Natural killer cell (primary cell): ENCODE measurements at regions not wholly inside any gene's neighbourhood (a gene's known extent, or its start where the extent isn't known, plus 50 kb on each side); places are given as distances from the start of the nearest gene placed in this dataset.

Source experiments
- ATAC-seq, 3 donors: fragments of 150-1000 bp in 2 of 3; fragments of 200-7000 bp in 1 of 3; cut with Tn5 transposase; 1 replicate in 1 of 3; 2 replicates in 2 of 3; pipeline ENCODE4 v1.10.0; 2021; ENCODE audit warnings: mild to moderate bottlenecking in 2 of 3, moderate library complexity in 2 of 3
- DNase-seq, 2 donors: peaks; one replicate each; pipeline versions ENCODE4 v3.0.0 to v3.0.0-alpha.2; 2013 to 2021; ENCODE audit warnings: mixed read lengths in 1 of 2
- H3K27ac ChIP-seq: one replicate; pipeline ENCODE4 v1.5.1; 2013; ENCODE audit warnings: mild to moderate bottlenecking, low read length
- H3K27me3 ChIP-seq: one replicate; pipeline ENCODE4 v1.6.1; 2013; ENCODE audit warnings: low read length; ENCODE audit not compliant: control insufficient read depth, insufficient read depth
- H3K36me3 ChIP-seq: one replicate; pipeline ENCODE4 v1.6.1; 2013; ENCODE audit warnings: low read length; ENCODE audit not compliant: control insufficient read depth, insufficient read depth
- H3K4me1 ChIP-seq: one replicate; pipeline ENCODE4 v1.6.1; 2013; ENCODE audit warnings: low read length; ENCODE audit not compliant: control insufficient read depth, insufficient read depth
- H3K4me3 ChIP-seq: one replicate; pipeline ENCODE4 v1.5.1; 2013; ENCODE audit warnings: low read length
- H3K9me3 ChIP-seq: one replicate; pipeline ENCODE4 v1.6.1; 2013; ENCODE audit warnings: low read length; ENCODE audit not compliant: control insufficient read depth, insufficient read depth
- H3K27ac Mint-ChIP-seq, 2 donors: one replicate each; pipeline ENCODE4 v1.8.0; 2022; ENCODE audit warnings: mild to moderate bottlenecking in 2 of 2, mixed read lengths in 2 of 2, moderate library complexity in 1 of 2
- H3K27me3 Mint-ChIP-seq, 2 donors: one replicate each; pipeline ENCODE4 v1.8.0; 2022; ENCODE audit warnings: low read depth in 2 of 2, mixed read lengths in 2 of 2
- H3K36me3 Mint-ChIP-seq: one replicate; pipeline ENCODE4 v1.8.0; 2022; ENCODE audit warnings: mixed read lengths
- H3K4me1 Mint-ChIP-seq, 2 donors: one replicate each; pipeline ENCODE4 v1.8.0; 2022; ENCODE audit warnings: mixed read lengths in 2 of 2
- H3K4me3 Mint-ChIP-seq: one replicate; pipeline ENCODE4 v1.8.0; 2022; ENCODE audit warnings: mild to moderate bottlenecking, moderate library complexity, mixed read lengths
- H3K9me3 Mint-ChIP-seq, 2 donors: one replicate each; pipeline ENCODE4 v1.8.0; 2022; ENCODE audit warnings: mixed read lengths in 2 of 2
- WGBS: methylation state at CpG from one replicate; pipeline ENCODE4 v1.1.7; 2013; ENCODE audit warnings: missing lambda C conversion rate; ENCODE audit not compliant: insufficient coverage; 5-methylcytosine and 5-hydroxymethylcytosine counted together
- intact Hi-C: fragments of 100-400 bp; cut with micrococcal nuclease; formaldehyde crosslinking; loops from one replicate; pipeline ENCODE4 v1.14.2; 2022
- TF ChIP-seq, protein P1 (sequence below): fragments of 200-600 bp; IDR thresholded peaks from one replicate; pipeline ENCODE4 v1.8.0; 2022; ENCODE audit warnings: antibody characterized with exemption

DNA sequence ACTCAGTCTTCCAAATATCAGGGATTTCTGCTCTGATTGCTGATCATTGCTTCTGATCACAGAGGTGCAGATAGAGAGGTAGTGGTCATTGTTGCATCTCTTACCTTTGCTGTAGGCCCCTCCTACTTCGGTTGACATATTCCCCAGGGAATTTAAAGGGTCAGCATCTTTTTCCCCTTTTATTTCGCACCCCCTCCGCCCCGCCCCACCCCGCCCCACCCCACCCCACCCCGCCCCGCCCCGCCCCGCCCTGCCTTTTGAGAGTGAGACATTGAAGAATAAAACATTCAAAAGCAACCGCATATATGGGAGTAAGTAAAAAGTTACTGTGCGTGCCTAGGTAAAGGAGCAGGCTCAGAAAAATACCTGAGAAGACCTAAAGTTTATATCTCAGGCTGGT is 463.9 kb downstream of the BTG1 start:
- no peak overlapping the region for H3K27ac Mint-ChIP-seq
- peaks cover 0 to 3% of the 10 kb centered on the region in 2 donors for H3K27me3 Mint-ChIP-seq
- Histone ChIP-seq H3K27ac (no peak overlapping the region), H3K9me3 (no peaks in the 10 kb centered on the region), H3K4me1 (no peaks in the 10 kb centered on the region), H3K36me3 (no peaks in the 10 kb centered on the region), H3K4me3 (no peak overlapping the region), H3K27me3 (no peaks in the 10 kb centered on the region)
- peaks cover 0 to 11% of the 10 kb centered on the region in 2 donors for H3K4me1 Mint-ChIP-seq
- intact Hi-C loops, result no loop called here
- ATAC-seq (no peak), DNase-seq (no peak)
- H3K4me3 Mint-ChIP-seq, result no peak overlapping the region
- no peaks in the 10 kb centered on the region for H3K9me3 Mint-ChIP-seq
- no peaks in the 10 kb centered on the region for H3K36me3 Mint-ChIP-seq
- WGBS, result no CpG with 5 or more reads among the region's 11 CpGs
- TF ChIP-seq, protein P1, sequence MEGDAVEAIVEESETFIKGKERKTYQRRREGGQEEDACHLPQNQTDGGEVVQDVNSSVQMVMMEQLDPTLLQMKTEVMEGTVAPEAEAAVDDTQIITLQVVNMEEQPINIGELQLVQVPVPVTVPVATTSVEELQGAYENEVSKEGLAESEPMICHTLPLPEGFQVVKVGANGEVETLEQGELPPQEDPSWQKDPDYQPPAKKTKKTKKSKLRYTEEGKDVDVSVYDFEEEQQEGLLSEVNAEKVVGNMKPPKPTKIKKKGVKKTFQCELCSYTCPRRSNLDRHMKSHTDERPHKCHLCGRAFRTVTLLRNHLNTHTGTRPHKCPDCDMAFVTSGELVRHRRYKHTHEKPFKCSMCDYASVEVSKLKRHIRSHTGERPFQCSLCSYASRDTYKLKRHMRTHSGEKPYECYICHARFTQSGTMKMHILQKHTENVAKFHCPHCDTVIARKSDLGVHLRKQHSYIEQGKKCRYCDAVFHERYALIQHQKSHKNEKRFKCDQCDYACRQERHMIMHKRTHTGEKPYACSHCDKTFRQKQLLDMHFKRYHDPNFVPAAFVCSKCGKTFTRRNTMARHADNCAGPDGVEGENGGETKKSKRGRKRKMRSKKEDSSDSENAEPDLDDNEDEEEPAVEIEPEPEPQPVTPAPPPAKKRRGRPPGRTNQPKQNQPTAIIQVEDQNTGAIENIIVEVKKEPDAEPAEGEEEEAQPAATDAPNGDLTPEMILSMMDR, result no peak

DNA sequence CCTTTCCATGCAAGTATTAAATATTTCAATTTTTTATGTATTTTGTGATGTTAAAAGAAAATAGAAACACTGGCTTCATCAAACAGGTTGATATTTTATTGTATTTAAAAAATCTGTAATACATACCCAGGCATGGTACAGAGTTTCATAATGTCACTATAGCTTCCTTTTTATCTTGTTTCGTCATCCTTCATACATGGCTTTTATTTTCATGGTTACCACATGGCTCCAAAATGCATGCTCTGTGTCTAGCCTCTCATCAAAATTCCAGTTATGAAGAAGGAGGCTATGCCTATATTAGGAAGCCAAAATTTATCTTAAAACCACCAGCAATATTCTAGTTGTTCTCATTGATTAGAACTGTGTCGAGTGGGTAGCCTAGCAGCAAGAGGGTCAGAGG is 464.8 kb downstream of the BTG1 start:
- Mint-ChIP-seq H3K27me3 (peaks cover 3 to 5% of the 10 kb centered on the region in 2 donors), H3K4me3 (no peak overlapping the region), H3K36me3 (no peaks in the 10 kb centered on the region), H3K9me3 (no peaks in the 10 kb centered on the region), H3K27ac (no peak overlapping the region), H3K4me1 (peaks cover 0 to 3% of the 10 kb centered on the region in 2 donors)
- DNase-seq, result no peak
- H3K27me3 ChIP-seq, result no peaks in the 10 kb centered on the region
- H3K27ac ChIP-seq, result no peak overlapping the region
- TF ChIP-seq, protein P1, result no peak
- WGBS, result 83% methylated on average over 1 of the region's 2 CpGs
- intact Hi-C loops, result no loop called here
- H3K36me3 ChIP-seq, result no peaks in the 10 kb centered on the region
- ATAC-seq, result no peak
- no peaks in the 10 kb centered on the region for H3K9me3 ChIP-seq
- H3K4me1 ChIP-seq, result no peaks in the 10 kb centered on the region
- H3K4me3 ChIP-seq, result no peak overlapping the region

DNA sequence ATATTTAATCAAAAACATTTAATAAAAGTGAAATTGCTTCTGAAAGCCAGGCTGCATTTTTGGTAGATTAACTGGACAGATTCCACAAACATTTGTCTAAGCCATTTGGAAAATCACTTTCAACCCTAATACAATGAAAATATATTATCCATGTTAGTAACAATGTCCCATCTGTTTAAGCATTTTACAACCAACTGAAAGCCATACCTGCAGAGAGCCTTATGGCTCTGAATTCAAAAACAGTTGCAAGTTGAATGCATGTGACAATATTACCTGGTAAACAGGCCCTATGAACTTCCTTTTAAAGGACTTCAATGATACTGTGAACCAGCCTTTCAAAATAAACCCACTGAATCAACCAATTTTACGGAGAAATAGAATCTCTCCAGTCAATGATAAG is 468.1 kb downstream of the BTG1 start:
- no peak for DNase-seq
- Histone ChIP-seq H3K27me3 (no peaks in the 10 kb centered on the region), H3K36me3 (no peaks in the 10 kb centered on the region), H3K4me3 (no peak overlapping the region), H3K4me1 (no peaks in the 10 kb centered on the region), H3K9me3 (no peaks in the 10 kb centered on the region), H3K27ac (no peak overlapping the region)
- Mint-ChIP-seq H3K27me3 (peaks cover 3 to 17% of the 10 kb centered on the region in 2 donors), H3K36me3 (no peaks in the 10 kb centered on the region), H3K27ac (no peak overlapping the region), H3K9me3 (no peaks in the 10 kb centered on the region), H3K4me1 (peaks cover 0 to 5% of the 10 kb centered on the region in 2 donors), H3K4me3 (no peak overlapping the region)
- intact Hi-C loops, result no loop called here
- no peak for ATAC-seq
- TF ChIP-seq, protein P1, result no peak
- WGBS, result 83% methylated on average over 1 of the region's 1 CpG

DNA sequence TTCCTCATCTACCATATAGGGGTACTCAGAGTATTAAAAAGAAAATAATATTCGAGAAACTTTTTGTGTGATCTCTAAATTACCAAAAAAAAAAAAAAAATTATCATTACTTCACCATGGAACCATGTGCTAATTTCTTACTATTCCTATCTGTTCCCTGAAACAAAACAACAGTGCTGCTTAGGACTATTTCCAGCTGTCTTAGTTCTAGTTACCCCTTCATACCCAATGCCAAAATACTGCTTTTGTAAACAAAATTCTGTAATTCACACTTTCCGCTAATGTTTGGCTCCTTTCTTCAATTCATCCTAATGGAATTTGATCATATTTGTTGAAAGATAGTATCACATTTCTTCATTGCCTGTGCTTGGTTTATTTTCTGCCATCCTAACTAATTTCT is 470.2 kb downstream of the BTG1 start:
- Histone ChIP-seq H3K9me3 (no peaks in the 10 kb centered on the region), H3K27ac (no peak overlapping the region), H3K4me3 (no peak overlapping the region), H3K4me1 (no peaks in the 10 kb centered on the region), H3K36me3 (no peaks in the 10 kb centered on the region), H3K27me3 (no peaks in the 10 kb centered on the region)
- peaks cover 0 to 9% of the 10 kb centered on the region in 2 donors for H3K4me1 Mint-ChIP-seq
- no peak overlapping the region for H3K27ac Mint-ChIP-seq
- intact Hi-C loops, result no loop called here
- H3K4me3 Mint-ChIP-seq, result no peak overlapping the region
- DNase-seq (no peak), ATAC-seq (no peak)
- H3K9me3 Mint-ChIP-seq, result no peaks in the 10 kb centered on the region
- no peaks in the 10 kb centered on the region for H3K36me3 Mint-ChIP-seq
- TF ChIP-seq, protein P1, result no peak
- peaks cover 3 to 32% of the 10 kb centered on the region in 2 donors for H3K27me3 Mint-ChIP-seq
- WGBS, result 100% methylated on average over 1 of the region's 2 CpGs
